ENCODE measurements at regions not wholly inside any gene's neighbourhood (a gene's known extent, or its start where the extent isn't known, plus 50 kb on each side); places are given as distances from the start of the nearest gene placed in this dataset.

- CTCF ChIA-PET: interaction anchor here (1.1 to 1.6 kb wide), 2 partner anchors 11 to 233 kb away, joined by 3 to 8 read pairs; no protein-coding TSS in a partner anchor
- ATAC-seq (no peak), DNase-seq (no peak)
- no peaks in the 10 kb centered on the region for H3K4me1 Mint-ChIP-seq (ENCODE audit: low read depth)
- no peaks in the 10 kb centered on the region for H3K36me3 Mint-ChIP-seq (ENCODE audit: low read depth)
- H3K27me3 Mint-ChIP-seq: peaks cover 15% of the 10 kb centered on the region
- intact Hi-C loops (cut with micrococcal nuclease): no loop called here
- H3K27ac Mint-ChIP-seq: no peak overlapping the region
- POLR2A ChIA-PET: no interaction called here
- TF ChIP-seq, protein P1, sequence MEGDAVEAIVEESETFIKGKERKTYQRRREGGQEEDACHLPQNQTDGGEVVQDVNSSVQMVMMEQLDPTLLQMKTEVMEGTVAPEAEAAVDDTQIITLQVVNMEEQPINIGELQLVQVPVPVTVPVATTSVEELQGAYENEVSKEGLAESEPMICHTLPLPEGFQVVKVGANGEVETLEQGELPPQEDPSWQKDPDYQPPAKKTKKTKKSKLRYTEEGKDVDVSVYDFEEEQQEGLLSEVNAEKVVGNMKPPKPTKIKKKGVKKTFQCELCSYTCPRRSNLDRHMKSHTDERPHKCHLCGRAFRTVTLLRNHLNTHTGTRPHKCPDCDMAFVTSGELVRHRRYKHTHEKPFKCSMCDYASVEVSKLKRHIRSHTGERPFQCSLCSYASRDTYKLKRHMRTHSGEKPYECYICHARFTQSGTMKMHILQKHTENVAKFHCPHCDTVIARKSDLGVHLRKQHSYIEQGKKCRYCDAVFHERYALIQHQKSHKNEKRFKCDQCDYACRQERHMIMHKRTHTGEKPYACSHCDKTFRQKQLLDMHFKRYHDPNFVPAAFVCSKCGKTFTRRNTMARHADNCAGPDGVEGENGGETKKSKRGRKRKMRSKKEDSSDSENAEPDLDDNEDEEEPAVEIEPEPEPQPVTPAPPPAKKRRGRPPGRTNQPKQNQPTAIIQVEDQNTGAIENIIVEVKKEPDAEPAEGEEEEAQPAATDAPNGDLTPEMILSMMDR (IDR thresholded peaks at IDR 0.05): no peak
- H3K9me3 Mint-ChIP-seq: peaks cover 5% of the 10 kb centered on the region
- no peak overlapping the region for H3K4me3 Mint-ChIP-seq
Observed at GRCh38 chr6:165872811-165873210, 209.8 kb upstream of the PDE10A start.

GRCh38 chr6:165872311-165872710 lies 209.3 kb upstream of the PDE10A start:
- no peak overlapping the region for H3K4me3 Mint-ChIP-seq
- intact Hi-C loops (cut with micrococcal nuclease): no loop called here
- TF ChIP-seq, protein P1 (IDR thresholded peaks at IDR 0.05): no peak
- POLR2A ChIA-PET: no interaction called here
- peaks cover 15% of the 10 kb centered on the region for H3K27me3 Mint-ChIP-seq
- H3K4me1 Mint-ChIP-seq (ENCODE audit: low read depth): no peaks in the 10 kb centered on the region
- H3K36me3 Mint-ChIP-seq (ENCODE audit: low read depth): no peaks in the 10 kb centered on the region
- ATAC-seq (no peak), DNase-seq (no peak)
- peaks cover 5% of the 10 kb centered on the region for H3K9me3 Mint-ChIP-seq
- no peak overlapping the region for H3K27ac Mint-ChIP-seq
- CTCF ChIA-PET: no interaction called here

- DNase-seq: no peak
- ATAC-seq: no peak
- TF ChIP-seq, protein P1 (IDR thresholded peaks at IDR 0.05): no peak
- intact Hi-C loops (cut with micrococcal nuclease): no loop called here
- H3K9me3 Mint-ChIP-seq: peaks cover 5% of the 10 kb centered on the region
- ChIA-PET CTCF (interaction anchor here (1.3 kb wide), 1 partner anchor 21 kb away, joined by 6 read pairs; no protein-coding TSS in a partner anchor), POLR2A (no interaction called here)
- no peaks in the 10 kb centered on the region for H3K4me1 Mint-ChIP-seq (ENCODE audit: low read depth)
- no peak overlapping the region for H3K27ac Mint-ChIP-seq
- H3K27me3 Mint-ChIP-seq: peaks cover 15% of the 10 kb centered on the region
- no peak overlapping the region for H3K4me3 Mint-ChIP-seq
- no peaks in the 10 kb centered on the region for H3K36me3 Mint-ChIP-seq (ENCODE audit: low read depth)
Observed at GRCh38 chr6:165871571-165871970, 208.5 kb upstream of the PDE10A start.

- no peak overlapping the region for H3K4me3 Mint-ChIP-seq
- CTCF ChIA-PET: no interaction called here
Observed at GRCh38 chr6:165869526-165869925, 206.5 kb upstream of the PDE10A start.

GRCh38 chr6:165864925-165865324 lies 201.9 kb upstream of the PDE10A start:
- Mint-ChIP-seq H3K27ac (no peak overlapping the region), H3K27me3 (peaks cover 16% of the 10 kb centered on the region), H3K4me3 (no peak overlapping the region), H3K36me3 (ENCODE audit: low read depth) (no peaks in the 10 kb centered on the region), H3K4me1 (ENCODE audit: low read depth) (no peaks in the 10 kb centered on the region), H3K9me3 (peaks cover 13% of the 10 kb centered on the region)
- TF ChIP-seq, protein P1 (IDR thresholded peaks at IDR 0.05): no peak
- intact Hi-C loops (cut with micrococcal nuclease): no loop called here
- DNase-seq (no peak), ATAC-seq (no peak)
- ChIA-PET POLR2A (no interaction called here), CTCF (no interaction called here)

More at GRCh38 chr6:165869526-165869925, 206.5 kb upstream of the PDE10A start:
- H3K9me3 Mint-ChIP-seq: peaks cover 13% of the 10 kb centered on the region
- no peak overlapping the region for H3K27ac Mint-ChIP-seq
- intact Hi-C loops (cut with micrococcal nuclease): no loop called here
- no peak for DNase-seq
- no peaks in the 10 kb centered on the region for H3K4me1 Mint-ChIP-seq (ENCODE audit: low read depth)
- H3K27me3 Mint-ChIP-seq: peaks cover 9% of the 10 kb centered on the region
- ATAC-seq: no peak
- H3K36me3 Mint-ChIP-seq (ENCODE audit: low read depth): no peaks in the 10 kb centered on the region
- TF ChIP-seq, protein P1 (IDR thresholded peaks at IDR 0.05): no peak
- POLR2A ChIA-PET: no interaction called here

Data from activated CD8-positive, alpha-beta T cell treated with anti-CD3 and anti-CD28 coated beads for 36 hours (primary cell).